Right lobe of liver (tissue), 4 donors: ENCODE measurements at regions not wholly inside any gene's neighbourhood (a gene's known extent, or its start where the extent isn't known, plus 50 kb on each side); places are given as distances from the start of the nearest gene placed in this dataset.

ENCODE experiments used
- POLR2A ChIP-seq: fragments of 450-650 bp; IDR thresholded peaks from one replicate; pipeline ENCODE4 v1.6.1; 2017; ENCODE audit warnings: antibody characterized with exemption, mild to moderate bottlenecking
- TF ChIP-seq, protein P1 (sequence below), 4 donors: fragments of 200-600 bp in 3 of 4; fragments of 450-650 bp in 1 of 4; IDR thresholded peaks; one replicate each; pipeline versions ENCODE4 v1.5.1 to v1.8.0; 2016 to 2022; ENCODE audit warnings: antibody characterized with exemption in 4 of 4, mild to moderate bottlenecking in 2 of 4
- donor health status: DM: no; HTN: no; CAD: no.
- donor health status: DM: no; HTN: no; CAD: no.
- donor health status: DM: no; HTN: yes; CAD: no.

DNA sequence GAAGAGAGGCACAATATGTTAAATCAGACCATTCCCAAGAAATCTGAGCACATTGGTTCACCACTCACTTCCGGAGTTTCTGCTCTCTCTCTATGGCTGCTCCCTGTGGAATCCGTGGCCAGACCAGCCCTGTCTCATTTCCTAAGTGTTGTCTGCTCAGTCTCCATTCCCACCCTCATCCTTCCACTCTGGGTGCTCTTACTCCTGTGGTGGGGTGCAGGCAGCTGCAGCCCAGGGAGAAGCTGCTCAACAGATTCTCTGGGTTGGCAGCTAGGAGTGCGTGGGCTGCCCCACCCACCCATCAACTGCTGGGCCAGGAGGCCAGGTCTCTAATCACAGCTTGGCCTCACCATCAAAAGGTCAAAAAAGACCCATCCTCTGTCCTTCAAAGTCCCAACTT is 98.3 kb downstream of the ARL4C start:
- TF ChIP-seq POLR2A, result no peak
- TF ChIP-seq, protein P1, sequence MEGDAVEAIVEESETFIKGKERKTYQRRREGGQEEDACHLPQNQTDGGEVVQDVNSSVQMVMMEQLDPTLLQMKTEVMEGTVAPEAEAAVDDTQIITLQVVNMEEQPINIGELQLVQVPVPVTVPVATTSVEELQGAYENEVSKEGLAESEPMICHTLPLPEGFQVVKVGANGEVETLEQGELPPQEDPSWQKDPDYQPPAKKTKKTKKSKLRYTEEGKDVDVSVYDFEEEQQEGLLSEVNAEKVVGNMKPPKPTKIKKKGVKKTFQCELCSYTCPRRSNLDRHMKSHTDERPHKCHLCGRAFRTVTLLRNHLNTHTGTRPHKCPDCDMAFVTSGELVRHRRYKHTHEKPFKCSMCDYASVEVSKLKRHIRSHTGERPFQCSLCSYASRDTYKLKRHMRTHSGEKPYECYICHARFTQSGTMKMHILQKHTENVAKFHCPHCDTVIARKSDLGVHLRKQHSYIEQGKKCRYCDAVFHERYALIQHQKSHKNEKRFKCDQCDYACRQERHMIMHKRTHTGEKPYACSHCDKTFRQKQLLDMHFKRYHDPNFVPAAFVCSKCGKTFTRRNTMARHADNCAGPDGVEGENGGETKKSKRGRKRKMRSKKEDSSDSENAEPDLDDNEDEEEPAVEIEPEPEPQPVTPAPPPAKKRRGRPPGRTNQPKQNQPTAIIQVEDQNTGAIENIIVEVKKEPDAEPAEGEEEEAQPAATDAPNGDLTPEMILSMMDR (IDR thresholded peaks at IDR 0.05), result no peak
